D721Med (cell line): ENCODE measurements at regions not wholly inside any gene's neighbourhood (a gene's known extent, or its start where the extent isn't known, plus 50 kb on each side); places are given as distances from the start of the nearest gene placed in this dataset.

Experiments used
- DNase-seq: peaks from one replicate; pipeline ENCODE4 v3.0.0; 2011; ENCODE audit warnings: low spot score; ENCODE audit not compliant: insufficient read length
- FAIRE-seq: peaks from 2 replicates; lab custom pipeline; 2011; peaks lifted over from hg19 to GRCh38; lab: Jason Lieb, UNC
- CTCF ChIP-seq: IDR thresholded peaks from 2 replicates; pipeline ENCODE4 v1.5.1; 2012; ENCODE audit warnings: mild to moderate bottlenecking, control low read depth; ENCODE audit not compliant: insufficient read depth; ENCODE audit errors: missing control alignments

GRCh38 chr2:186126181-186126580 lies 359.9 kb upstream of the ZC3H15 start:
- FAIRE-seq (no peak), DNase-seq (no peak)
- TF ChIP-seq CTCF, result no peak

- no peak for TF ChIP-seq CTCF
- FAIRE-seq (no peak), DNase-seq (no peak)
Measured at GRCh38 chr2:186129767-186130581, 356.1 kb upstream of the ZC3H15 start.

GRCh38 chr2:186130748-186131641 lies 355.1 kb upstream of the ZC3H15 start:
- no peak for TF ChIP-seq CTCF
- FAIRE-seq (no peak), DNase-seq (no peak)

GRCh38 chr2:186135686-186136085 lies 350.4 kb upstream of the ZC3H15 start:
- FAIRE-seq (no peak), DNase-seq (no peak)
- no peak for TF ChIP-seq CTCF

GRCh38 chr2:186136860-186137259 lies 349.2 kb upstream of the ZC3H15 start:
- no peak for FAIRE-seq
- no peak for DNase-seq
- TF ChIP-seq CTCF, result no peak

GRCh38 chr2:186138845-186139244 lies 347.2 kb upstream of the ZC3H15 start:
- TF ChIP-seq CTCF, result no peak
- no peak for DNase-seq
- FAIRE-seq, result no peak
